GM13976 (cell line): ENCODE measurements at regions not wholly inside any gene's neighbourhood (a gene's known extent, or its start where the extent isn't known, plus 50 kb on each side); places are given as distances from the start of the nearest gene placed in this dataset.
"Not testable (repeated sequence)": the region's sequence is repeated elsewhere in the genome, so short reads cannot be mapped to it uniquely, and the experiment has no call there.

Experiments
- DNase-seq: peaks from one replicate; pipeline ENCODE4 v3.0.0; 2012; ENCODE audit warnings: low spot score
- CTCF ChIP-seq: IDR thresholded peaks from 2 replicates; pipeline ENCODE4 v1.5.1; 2012; ENCODE audit warnings: borderline replicate concordance, mild to moderate bottlenecking; ENCODE audit not compliant: insufficient read depth; ENCODE audit errors: extremely low read depth, missing control alignments, control extremely low read depth
- in situ Hi-C: fragments of 300-500 bp; cut with MboI; formaldehyde crosslinking; loops from one replicate; pipeline ENCODE4 v1.12.0; 2022; ENCODE audit warnings: low sequenced_read_pairs, mixed read lengths, inconsistent platforms; ENCODE audit not compliant: unreplicated experiment

DNA sequence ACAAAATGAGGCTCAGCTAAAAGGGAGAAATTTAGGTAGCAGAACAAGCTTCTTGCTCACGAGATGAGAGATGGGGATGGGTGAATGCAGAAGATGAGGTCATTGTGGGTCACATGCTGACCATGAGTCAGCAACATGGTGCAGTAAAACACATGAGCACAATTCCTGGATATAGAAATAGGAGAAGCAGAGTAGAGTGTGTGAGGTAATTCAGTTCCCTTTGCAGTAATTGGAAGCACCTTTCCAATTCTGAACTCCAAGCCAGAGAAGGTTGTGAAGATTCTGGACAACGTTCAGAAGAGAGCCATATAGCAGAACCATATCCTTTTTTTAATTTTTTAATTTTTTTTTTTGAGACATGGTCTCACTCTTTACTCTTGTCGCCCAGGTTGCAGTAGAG lies 62.0 kb upstream of the LMNTD1 start:
- TF ChIP-seq CTCF = no peak
- DNase-seq = no peak
- in situ Hi-C loops = no loop called here

- TF ChIP-seq CTCF = no peak
- in situ Hi-C loops = no loop called here
- DNase-seq = no peak
Measured at GRCh38 chr12:25616286-25616685, 63.2 kb upstream of the LMNTD1 start.

DNA sequence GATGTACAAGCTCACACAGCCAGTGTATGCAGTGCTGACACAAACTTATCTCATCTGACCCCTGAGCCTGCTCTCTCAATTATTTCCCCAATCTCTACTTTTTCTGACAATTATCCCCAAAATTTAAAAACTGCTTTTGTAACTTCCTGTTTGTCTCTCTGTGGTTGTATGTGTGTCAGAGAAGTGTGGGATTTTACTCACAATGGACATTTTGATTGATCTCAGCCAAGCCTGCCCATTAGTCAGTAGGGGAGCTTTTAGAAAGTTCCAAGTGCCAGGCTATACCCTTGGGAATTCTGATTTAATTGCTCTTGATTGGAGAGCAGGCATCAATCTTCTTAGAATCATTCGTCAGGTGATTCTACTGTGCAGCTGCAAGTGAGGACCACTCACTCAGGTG lies 64.9 kb upstream of the LMNTD1 start:
- no peak for TF ChIP-seq CTCF
- DNase-seq = no peak
- in situ Hi-C loops = no loop called here

DNA sequence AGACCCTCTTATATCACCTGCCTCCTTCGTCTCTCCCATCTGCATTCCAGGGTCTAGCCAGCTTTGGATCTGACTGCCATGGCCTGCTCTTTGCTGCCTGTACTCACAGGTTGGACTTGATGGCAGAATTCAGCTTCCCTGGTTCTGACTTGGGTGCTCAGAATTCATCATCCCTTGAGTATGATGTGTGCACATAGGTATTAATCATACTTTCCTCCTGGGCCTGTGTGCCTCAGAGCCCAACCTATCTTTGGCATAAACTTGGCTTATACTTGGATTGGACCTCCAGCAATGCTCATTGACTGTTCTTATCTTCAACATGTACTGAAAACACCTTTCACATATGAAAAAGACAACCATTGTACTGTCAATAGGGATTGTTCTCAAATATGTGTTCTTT lies 70.7 kb upstream of the LMNTD1 start:
- DNase-seq = no peak
- TF ChIP-seq CTCF = no peak
- in situ Hi-C loops = no loop called here

GRCh38 chr12:25625146-25625545 lies 72.1 kb upstream of the LMNTD1 start:
- TF ChIP-seq CTCF = no peak
- in situ Hi-C loops = no loop called here

DNA sequence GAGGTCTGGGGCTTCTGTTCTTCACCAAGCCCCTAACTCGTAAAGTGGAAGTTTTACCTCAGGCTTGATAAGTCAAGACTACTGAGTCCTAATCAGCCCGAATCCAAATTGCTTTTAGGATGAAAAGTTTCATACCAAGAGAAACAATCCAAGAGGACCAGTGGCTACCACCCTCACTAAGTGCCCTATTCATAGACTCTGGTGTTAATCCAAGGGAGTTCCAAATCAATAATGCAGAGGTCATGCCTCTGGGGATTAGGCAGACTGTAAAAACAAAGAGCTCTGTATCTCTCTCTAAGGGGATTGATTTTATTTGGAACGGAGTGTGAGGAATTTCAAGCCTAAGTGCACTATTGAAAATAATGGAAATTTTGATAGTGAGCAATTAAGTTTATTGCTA lies 76.3 kb upstream of the LMNTD1 start:
- TF ChIP-seq CTCF = no peak
- DNase-seq = no peak
- in situ Hi-C loops = no loop called here

More at GRCh38 chr12:25625146-25625545, 72.1 kb upstream of the LMNTD1 start:
- DNase-seq = no peak

DNA sequence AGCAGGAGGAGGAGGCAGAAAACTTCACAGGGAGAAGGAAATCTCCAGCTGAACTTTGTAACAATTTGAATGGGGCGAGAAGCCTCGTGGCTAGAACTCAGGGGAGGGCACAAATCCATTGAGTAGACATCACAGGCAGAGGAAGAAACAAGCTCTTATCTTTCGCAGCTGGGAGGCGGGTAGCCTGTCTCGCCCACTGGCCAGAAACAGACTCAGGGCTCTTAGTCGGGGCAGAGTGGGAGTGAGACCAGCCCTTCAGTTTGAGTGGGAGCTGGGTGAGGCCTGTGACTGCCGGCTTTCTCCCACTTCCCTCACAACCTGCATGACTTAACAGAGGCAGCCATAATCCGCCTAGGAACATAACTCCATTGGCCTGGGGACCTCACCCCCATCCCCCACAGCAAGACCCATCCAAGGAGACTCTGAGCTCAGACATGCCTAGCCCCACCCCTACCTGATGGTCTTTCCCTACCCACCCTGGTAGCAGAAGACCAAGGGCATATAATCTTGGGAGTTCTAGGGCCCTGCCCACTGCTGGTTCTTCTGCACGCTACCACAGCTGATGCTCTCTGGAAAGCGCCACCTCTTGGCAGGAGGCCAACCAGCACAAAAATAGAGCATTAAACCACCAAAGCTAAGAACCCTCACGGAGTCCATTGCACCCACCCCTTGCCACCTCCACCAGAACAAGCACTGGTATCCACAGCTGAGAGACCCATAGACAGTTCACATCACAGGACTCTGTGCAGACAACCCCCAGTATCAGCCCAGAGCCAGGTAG lies 77.8 kb upstream of the LMNTD1 start:
- in situ Hi-C loops, DNase-seq: not testable (repeated sequence)

GRCh38 chr12:25633149-25633548 lies 80.1 kb upstream of the LMNTD1 start:
- in situ Hi-C loops, DNase-seq: not testable (repeated sequence)
